ENCODE measurements at regions not wholly inside any gene's neighbourhood (a gene's known extent, or its start where the extent isn't known, plus 50 kb on each side); places are given as distances from the start of the nearest gene placed in this dataset.

DNA sequence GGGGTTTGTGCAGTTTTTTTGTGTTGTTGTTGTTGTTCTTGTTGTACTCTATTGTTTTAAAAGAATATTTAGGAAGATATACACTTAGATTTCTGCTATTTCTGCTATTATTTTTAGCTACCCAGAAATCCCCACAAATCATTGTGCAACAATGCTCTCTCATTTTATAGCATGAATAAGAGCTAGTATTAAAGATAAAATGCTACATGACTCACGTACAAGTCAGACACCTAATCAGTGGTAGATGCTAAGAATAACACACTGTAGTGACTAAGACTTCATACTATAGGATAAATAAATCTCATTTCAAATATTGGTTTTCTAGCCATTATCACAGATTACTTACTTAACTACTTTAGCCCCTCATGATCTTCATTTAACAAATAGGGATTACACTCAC, 920.5 kb downstream of the KCNMA1 start:
- Mint-ChIP-seq H3K4me1 (peaks cover 0 to 1% (median 0%) of the 10 kb centered on the region in 3 donors), H3K27ac (no peak overlapping the region), H3K27me3 (no peaks in the 10 kb centered on the region), H3K4me3 (no peak overlapping the region), H3K36me3 (no peaks in the 10 kb centered on the region), H3K9me3 (peaks cover 0 to 10% (median 3%) of the 10 kb centered on the region in 3 donors)

- Mint-ChIP-seq H3K27ac (no peak overlapping the region), H3K4me1 (no peaks in the 10 kb centered on the region), H3K27me3 (peaks cover 2% of the 10 kb centered on the region), H3K9me3 (peaks cover 4 to 15% (median 4%) of the 10 kb centered on the region in 3 donors), H3K36me3 (no peaks in the 10 kb centered on the region), H3K4me3 (no peak overlapping the region)
Observed at GRCh38 chr10:76711222-76711997, 926.2 kb downstream of the KCNMA1 start.

DNA sequence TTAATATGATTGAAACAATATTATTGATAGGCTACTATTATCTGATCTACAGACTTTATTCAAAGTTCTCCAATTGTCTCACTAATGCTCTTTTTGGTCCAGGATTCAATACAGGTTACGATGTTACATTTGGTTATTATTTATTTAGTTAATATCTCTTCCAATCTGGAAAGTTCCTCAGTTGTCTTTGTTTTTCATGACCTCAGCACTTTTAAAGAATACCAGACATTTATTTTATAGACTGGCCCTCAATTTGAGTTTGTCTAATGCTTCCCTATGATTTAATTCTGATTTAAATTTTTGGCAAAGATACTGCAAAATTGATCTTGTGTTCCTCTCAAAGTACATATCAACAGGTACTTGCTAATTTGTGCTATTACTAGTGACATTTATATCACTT, 937.4 kb downstream of the KCNMA1 start:
- no peaks in the 10 kb centered on the region for H3K4me1 Mint-ChIP-seq

GRCh38 chr10:76697923-76698322, 939.7 kb downstream of the KCNMA1 start:
- Mint-ChIP-seq H3K36me3 (no peaks in the 10 kb centered on the region), H3K4me1 (no peaks in the 10 kb centered on the region), H3K27ac (no peak overlapping the region), H3K4me3 (no peak overlapping the region), H3K9me3 (peaks cover 0 to 11% (median 1%) of the 10 kb centered on the region in 3 donors), H3K27me3 (peaks cover 2% of the 10 kb centered on the region)

More for the DNA sequence above, 937.4 kb downstream of the KCNMA1 start:
- Mint-ChIP-seq H3K36me3 (no peaks in the 10 kb centered on the region), H3K9me3 (peaks cover 0 to 6% (median 0%) of the 10 kb centered on the region in 3 donors), H3K27ac (no peak overlapping the region), H3K27me3 (peaks cover 4% of the 10 kb centered on the region), H3K4me3 (no peak overlapping the region)

DNA sequence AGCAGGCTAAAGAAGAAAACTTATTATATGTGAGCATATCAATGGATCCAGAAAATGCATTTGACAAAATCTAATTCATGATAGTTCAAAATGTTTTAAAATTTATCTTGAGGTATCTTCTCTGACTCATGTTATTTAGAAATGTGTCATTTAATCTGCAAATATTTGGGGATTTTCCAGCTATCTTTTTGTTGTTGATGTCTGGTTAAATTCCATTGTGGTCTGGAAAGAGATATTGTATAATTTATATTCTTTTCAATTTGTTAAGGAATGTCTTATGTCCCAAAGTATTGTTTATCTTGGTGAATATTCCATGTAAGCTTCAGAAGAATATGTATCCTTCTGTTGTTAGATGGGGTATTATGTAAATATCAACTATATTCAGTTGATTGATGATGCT, 942.5 kb downstream of the KCNMA1 start:
- no peaks in the 10 kb centered on the region for H3K4me1 Mint-ChIP-seq
- H3K4me3 Mint-ChIP-seq = no peak overlapping the region
- no peaks in the 10 kb centered on the region for H3K27me3 Mint-ChIP-seq
- H3K27ac Mint-ChIP-seq = no peak overlapping the region
- H3K9me3 Mint-ChIP-seq = peaks cover 0 to 8% (median 5%) of the 10 kb centered on the region in 3 donors
- H3K36me3 Mint-ChIP-seq = no peaks in the 10 kb centered on the region

DNA sequence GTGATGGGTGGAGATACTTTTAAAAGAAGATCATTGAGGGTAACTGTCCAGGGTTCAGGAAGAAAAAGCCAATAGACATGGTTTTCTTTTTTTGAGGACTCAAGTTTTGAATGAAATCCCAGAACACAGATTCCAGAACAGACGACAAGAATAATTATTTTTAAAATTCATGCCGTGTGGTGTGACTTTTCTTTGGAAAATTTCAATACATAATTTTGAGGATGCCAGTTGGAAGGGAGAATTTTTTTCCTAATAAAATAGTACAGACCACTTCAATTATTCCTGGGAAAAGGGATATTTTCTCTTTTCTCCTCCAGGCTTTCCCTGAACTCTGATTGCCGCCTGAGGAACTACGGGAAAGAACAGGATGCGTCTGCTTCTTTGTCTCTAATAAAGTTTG, 951.4 kb downstream of the KCNMA1 start:
- H3K36me3 Mint-ChIP-seq = no peaks in the 10 kb centered on the region
- H3K9me3 Mint-ChIP-seq = peaks cover 5 to 8% (median 7%) of the 10 kb centered on the region in 3 donors
- H3K27ac Mint-ChIP-seq = peak overlapping the region in 1 of 3 donors; percentile 2
- no peak overlapping the region for H3K4me3 Mint-ChIP-seq
- H3K27me3 Mint-ChIP-seq = no peaks in the 10 kb centered on the region
- H3K4me1 Mint-ChIP-seq = no peaks in the 10 kb centered on the region

- H3K4me1 Mint-ChIP-seq = no peaks in the 10 kb centered on the region
- H3K27me3 Mint-ChIP-seq = no peaks in the 10 kb centered on the region
- peaks cover 3 to 8% (median 7%) of the 10 kb centered on the region in 3 donors for H3K9me3 Mint-ChIP-seq
- H3K27ac Mint-ChIP-seq = no peak overlapping the region
- H3K36me3 Mint-ChIP-seq = no peaks in the 10 kb centered on the region
- no peak overlapping the region for H3K4me3 Mint-ChIP-seq
Observed at GRCh38 chr10:76684968-76685367, 952.6 kb downstream of the KCNMA1 start.

GRCh38 chr10:76681153-76681552, 956.5 kb downstream of the KCNMA1 start:
- Mint-ChIP-seq H3K27me3 (no peaks in the 10 kb centered on the region), H3K9me3 (peaks cover 0 to 4% (median 0%) of the 10 kb centered on the region in 3 donors), H3K27ac (no peak overlapping the region), H3K4me1 (no peaks in the 10 kb centered on the region), H3K4me3 (no peak overlapping the region), H3K36me3 (no peaks in the 10 kb centered on the region)

- H3K36me3 Mint-ChIP-seq = no peaks in the 10 kb centered on the region
- H3K4me1 Mint-ChIP-seq = no peaks in the 10 kb centered on the region
- H3K27me3 Mint-ChIP-seq = no peaks in the 10 kb centered on the region
- no peak overlapping the region for H3K27ac Mint-ChIP-seq
- H3K9me3 Mint-ChIP-seq = no peaks in the 10 kb centered on the region
- no peak overlapping the region for H3K4me3 Mint-ChIP-seq
Observed at GRCh38 chr10:76679030-76679429, 958.6 kb downstream of the KCNMA1 start.

- Mint-ChIP-seq H3K27me3 (no peaks in the 10 kb centered on the region), H3K4me3 (no peak overlapping the region), H3K9me3 (peaks cover 0 to 4% (median 0%) of the 10 kb centered on the region in 3 donors), H3K27ac (no peak overlapping the region), H3K4me1 (no peaks in the 10 kb centered on the region), H3K36me3 (no peaks in the 10 kb centered on the region)
Observed at GRCh38 chr10:76675951-76676587, 961.5 kb downstream of the KCNMA1 start.

GRCh38 chr10:76675561-76675950, 962.1 kb downstream of the KCNMA1 start:
- H3K36me3 Mint-ChIP-seq = no peaks in the 10 kb centered on the region
- H3K4me3 Mint-ChIP-seq = no peak overlapping the region
- H3K9me3 Mint-ChIP-seq = peaks cover 0 to 4% (median 0%) of the 10 kb centered on the region in 3 donors
- no peaks in the 10 kb centered on the region for H3K4me1 Mint-ChIP-seq
- no peak overlapping the region for H3K27ac Mint-ChIP-seq
- no peaks in the 10 kb centered on the region for H3K27me3 Mint-ChIP-seq

DNA sequence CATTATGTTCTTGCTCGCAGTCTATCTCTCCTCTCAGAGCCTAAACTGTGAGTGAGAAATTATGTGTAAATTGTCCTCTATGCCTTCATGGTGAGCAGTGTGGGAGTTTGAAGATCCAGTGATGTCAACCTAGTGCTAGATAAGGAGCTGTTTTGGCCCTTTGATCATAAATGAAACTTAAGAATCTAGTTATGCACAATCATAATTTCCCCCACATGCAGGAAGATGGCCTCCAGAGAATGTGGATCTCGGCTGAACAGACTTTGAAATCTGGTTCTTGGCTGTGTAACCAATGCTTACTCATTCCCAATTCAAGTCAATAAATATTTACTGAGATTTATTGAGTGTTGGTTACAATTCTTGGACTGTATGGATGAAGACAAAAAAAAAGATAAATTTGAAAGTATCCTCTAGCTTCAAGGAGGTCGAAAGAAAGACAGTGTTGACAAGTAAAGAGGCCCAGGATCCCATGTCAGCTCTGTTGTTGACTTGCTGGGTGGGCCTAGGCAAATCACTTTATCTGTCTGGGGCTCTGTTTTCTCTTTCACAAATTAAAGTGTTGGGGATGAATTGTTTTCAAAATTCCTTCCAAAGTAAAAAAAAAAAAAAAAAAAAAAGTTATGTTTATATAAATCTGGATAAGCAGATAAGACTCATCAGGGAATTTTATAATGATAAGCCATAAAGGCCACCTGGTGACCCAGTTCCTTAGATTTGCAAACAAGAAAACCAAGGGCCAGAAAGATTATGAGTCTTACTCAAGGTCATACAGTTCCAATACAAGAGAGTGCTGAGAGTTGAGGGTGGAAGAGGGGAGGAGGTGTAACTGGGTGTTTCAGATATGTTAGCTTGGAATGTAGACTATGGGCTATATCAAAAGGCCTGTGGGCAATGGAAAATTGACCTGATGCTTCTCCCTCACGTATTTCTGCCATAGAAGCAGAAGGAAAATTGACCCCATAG, 969.9 kb downstream of the KCNMA1 start:
- no peak overlapping the region for H3K27ac Mint-ChIP-seq
- no peak overlapping the region for H3K4me3 Mint-ChIP-seq
- H3K9me3 Mint-ChIP-seq = peaks cover 2 to 19% (median 5%) of the 10 kb centered on the region in 3 donors
- no peaks in the 10 kb centered on the region for H3K27me3 Mint-ChIP-seq
- H3K36me3 Mint-ChIP-seq = no peaks in the 10 kb centered on the region
- no peaks in the 10 kb centered on the region for H3K4me1 Mint-ChIP-seq

DNA sequence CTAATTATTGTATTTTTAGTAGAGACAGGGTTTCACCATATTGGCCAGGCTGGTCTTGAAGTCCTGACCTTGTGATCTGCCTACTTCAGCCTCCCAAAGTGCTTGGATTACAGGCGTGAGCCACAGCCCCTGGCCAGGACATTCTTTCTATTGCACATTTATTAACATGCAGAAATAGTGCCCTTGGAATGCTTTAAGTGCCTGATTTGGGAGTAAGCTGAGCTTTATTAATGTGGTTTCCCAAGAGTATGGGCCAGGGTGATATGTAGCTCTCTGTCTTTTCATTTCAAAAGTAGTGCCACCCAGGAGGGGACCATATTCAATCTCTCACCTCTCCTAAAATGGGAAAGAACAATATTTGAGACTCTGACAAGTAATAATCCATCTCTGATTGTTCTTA, 970.7 kb downstream of the KCNMA1 start:
- H3K36me3 Mint-ChIP-seq = no peaks in the 10 kb centered on the region
- no peaks in the 10 kb centered on the region for H3K27me3 Mint-ChIP-seq
- H3K4me3 Mint-ChIP-seq = no peak overlapping the region
- H3K9me3 Mint-ChIP-seq = peaks cover 2 to 19% (median 5%) of the 10 kb centered on the region in 3 donors
- no peaks in the 10 kb centered on the region for H3K4me1 Mint-ChIP-seq
- no peak overlapping the region for H3K27ac Mint-ChIP-seq

GRCh38 chr10:76665029-76665428, 972.6 kb downstream of the KCNMA1 start:
- H3K27me3 Mint-ChIP-seq = no peaks in the 10 kb centered on the region
- peaks cover 0 to 19% (median 5%) of the 10 kb centered on the region in 3 donors for H3K9me3 Mint-ChIP-seq
- H3K4me1 Mint-ChIP-seq = no peaks in the 10 kb centered on the region
- H3K27ac Mint-ChIP-seq = no peak overlapping the region
- no peaks in the 10 kb centered on the region for H3K36me3 Mint-ChIP-seq
- H3K4me3 Mint-ChIP-seq = no peak overlapping the region
